K562 (cell line): ENCODE measurements at regions not wholly inside any gene's neighbourhood (a gene's known extent, or its start where the extent isn't known, plus 50 kb on each side); places are given as distances from the start of the nearest gene placed in this dataset.

Source experiments
- ATAC-seq: fragments of 200-7000 bp; cut with Tn5 transposase; 3 replicates; pipeline ENCODE4 v1.9.1; 2020; ENCODE audit warnings: moderate library complexity
- BruUV-seq: library from RNA; stranded (reverse); fragments of 400-500 nt; replicated peaks from 2 replicates; lab custom pipeline; 2021; lab: Mats Ljungman, UMichigan
- CTCF ChIA-PET: fragments of 300-600 bp; formaldehyde crosslinking; extraction: SDS; loops from one replicate; lab custom pipeline; 2021; ENCODE audit warnings: low intra/inter-chr PET ratio; lab: Yijun Ruan, JAX
- POLR2A ChIA-PET: fragments of 300-600, 350-650 bp; sonication (Branson Sonifier 250); formaldehyde crosslinking; extraction: SDS; loops from one replicate; lab custom pipeline; 2021; ENCODE audit warnings: antibody characterized with exemption, inconsistent platforms; lab: Yijun Ruan, JAX
- DNase-seq, 4 experiments: peaks; one replicate each; pipeline versions ENCODE4 v3.0.0 to v3.0.0-alpha.2; 2011 to 2018; ENCODE audit warnings: low spot score in 3 of 4, mixed read lengths in 3 of 4; ENCODE audit errors: extremely low read depth in 1 of 4
- FAIRE-seq: peaks from 2 replicates; lab custom pipeline; 2011; peaks lifted over from hg19 to GRCh38; lab: Jason Lieb, UNC
- H2AFZ ChIP-seq: 2 replicates; pipeline ENCODE4 v1.6.0; 2011; ENCODE audit warnings: low read depth, low read length, control low read depth, inconsistent platforms
- H3K27ac ChIP-seq: fragments of 200-600 bp; 3 replicates; pipeline ENCODE4 v1.8.0; 2011; ENCODE audit warnings: low read depth, mild to moderate bottlenecking, control low read depth, inconsistent platforms, low read length, moderate library complexity, mixed read lengths; ENCODE audit errors: extremely low read depth
- H3K27me3 ChIP-seq, 2 experiments: fragments of 300-600 bp in 1 of 2; 2 replicates in 1 of 2; 3 replicates in 1 of 2; pipeline versions ENCODE4 v1.6.0 to v1.8.0; 2011; ENCODE audit warnings: inconsistent platforms in 2 of 2, low read length in 2 of 2, mild to moderate bottlenecking in 1 of 2, mixed read lengths in 1 of 2, moderate library complexity in 1 of 2; ENCODE audit not compliant: control insufficient read depth in 2 of 2, insufficient read depth in 2 of 2
- H3K36me3 ChIP-seq: fragments of 300-600 bp; 3 replicates; pipeline ENCODE4 v1.8.0; 2011; ENCODE audit warnings: mild to moderate bottlenecking, low read length, inconsistent platforms; ENCODE audit not compliant: control insufficient read depth, insufficient read depth
- H3K4me1 ChIP-seq, 2 experiments: fragments of 200-600 bp in 1 of 2; replicated peaks in 1 of 2; 2 replicates in 1 of 2; 3 replicates in 1 of 2; pipeline versions ENCODE4 v1.5.1 to v1.8.0; 2011; ENCODE audit warnings: inconsistent platforms in 2 of 2, low read length in 2 of 2, mild to moderate bottlenecking in 1 of 2, mixed read lengths in 1 of 2, moderate library complexity in 1 of 2; ENCODE audit not compliant: control insufficient read depth in 2 of 2, insufficient read depth in 2 of 2
- H3K4me2 ChIP-seq: 2 replicates; pipeline ENCODE4 v1.6.1; 2011; ENCODE audit warnings: low read length, control low read depth, inconsistent platforms, mixed read lengths; ENCODE audit not compliant: insufficient read depth
- H3K4me3 ChIP-seq: fragments of 200-600 bp; sonication (generic), shearing (Covaris generic); 2 replicates; pipeline ENCODE4 v1.5.1; 2016; ENCODE audit warnings: control low read depth, inconsistent platforms
- H3K79me2 ChIP-seq: fragments of 200-600 bp; 3 replicates; pipeline ENCODE4 v1.8.0; 2011; ENCODE audit warnings: low read length, inconsistent platforms; ENCODE audit not compliant: control insufficient read depth, insufficient read depth
- H3K9ac ChIP-seq, 2 experiments: 2 replicates each; pipeline versions ENCODE4 v1.6.0 to v1.6.1; 2011; ENCODE audit warnings: low read depth in 2 of 2, low read length in 2 of 2, control low read depth in 1 of 2, inconsistent platforms in 1 of 2, mild to moderate bottlenecking in 1 of 2, mixed read lengths in 1 of 2; ENCODE audit not compliant: insufficient read depth in 1 of 2
- H3K9me1 ChIP-seq: one replicate; pipeline ENCODE4 v1.6.0; 2011; ENCODE audit warnings: inconsistent platforms, mild to moderate bottlenecking, low read length, moderate library complexity; ENCODE audit not compliant: control insufficient read depth, insufficient read depth
- H3K9me3 ChIP-seq: replicated peaks from 2 replicates; pipeline ENCODE4 v1.5.1; 2011; ENCODE audit warnings: low read depth, low read length, inconsistent platforms; ENCODE audit not compliant: control insufficient read depth, insufficient read depth
- H4K20me1 ChIP-seq: replicated peaks from 2 replicates; pipeline ENCODE4 v1.6.1; 2011; ENCODE audit warnings: low read length, inconsistent platforms, mixed read lengths; ENCODE audit not compliant: control insufficient read depth, insufficient read depth
- ARID1B ChIP-seq: fragments of 450-650 bp; IDR thresholded peaks from 2 replicates; pipeline ENCODE4 v1.6.1; 2016; ENCODE audit warnings: antibody characterized with exemption, mild to moderate bottlenecking, inconsistent platforms
- BCOR ChIP-seq: fragments of 450-650 bp; IDR thresholded peaks from 2 replicates; pipeline ENCODE4 v1.6.1; 2016
- DLX4 ChIP-seq: fragments of 250-450 bp; sonication (Bioruptor Pico); IDR thresholded peaks from 2 replicates; pipeline ENCODE4 v1.6.1; 2021; ENCODE audit warnings: mild to moderate bottlenecking
- E2F5 ChIP-seq: sonication (generic); formaldehyde crosslinking; IDR thresholded peaks from 2 replicates; pipeline ENCODE4 v1.8.0; 2022; ENCODE audit warnings: mild to moderate bottlenecking, missing genetic modification reagents
- ELF1 ChIP-seq: fragments of 200-800 bp; sonication (Bioruptor generic); IDR thresholded peaks from 2 replicates; pipeline ENCODE4 v1.6.1; 2016; ENCODE audit warnings: missing genetic modification characterization, missing compliant biosample characterization
- ELF4 ChIP-seq: fragments of 450-650 bp; formaldehyde crosslinking; IDR thresholded peaks from 2 replicates; pipeline ENCODE4 v1.4.0; 2022; ENCODE audit warnings: missing genetic modification characterization
- HSF4 ChIP-seq: fragments of 250-450 bp; sonication (Bioruptor Pico); IDR thresholded peaks from 2 replicates; pipeline ENCODE4 v2.1.2; 2022; ENCODE audit warnings: mild to moderate bottlenecking, moderate library complexity, borderline replicate concordance
- MNT ChIP-seq, 2 experiments: fragments of 450-650 bp; conservative IDR thresholded peaks; 2 replicates each; pipeline ENCODE4 v1.6.1; 2017; ENCODE audit warnings: mild to moderate bottlenecking in 2 of 2, moderate library complexity in 2 of 2
- NCOA4 ChIP-seq: fragments of 450-650 bp; IDR thresholded peaks from 2 replicates; pipeline ENCODE4 v1.6.1; 2018; ENCODE audit warnings: mild to moderate bottlenecking; ENCODE audit not compliant: partially characterized antibody
- RCOR1 ChIP-seq, 2 experiments: IDR thresholded peaks; 2 replicates each; pipeline ENCODE4 v1.6.1; 2012; ENCODE audit warnings: low read depth in 2 of 2, low read length in 2 of 2, borderline replicate concordance in 1 of 2, improper control_type of control experiment in 1 of 2
- SMARCA5 ChIP-seq: fragments of 450-650 bp; IDR thresholded peaks from 2 replicates; pipeline ENCODE4 v1.6.1; 2016
- ZNF699 ChIP-seq: fragments of 250-450 bp; sonication (Bioruptor Pico); IDR thresholded peaks from 2 replicates; pipeline ENCODE4 v1.8.0; 2021; ENCODE audit warnings: mild to moderate bottlenecking, moderate library complexity; ENCODE audit not compliant: insufficient replicate concordance
- ZNF717 ChIP-seq: fragments of 250-450 bp; sonication (Bioruptor Pico); IDR thresholded peaks from 2 replicates; pipeline ENCODE4 v1.5.0; 2021
- WGBS: fragments of 100-300 bp; shearing (Covaris generic); methylation state at CpG from one replicate; pipeline ENCODE4 v1.1.6; 2016; ENCODE audit warnings: low coverage, mixed read lengths; ENCODE audit not compliant: insufficient coverage; ENCODE audit errors: missing lambda C conversion rate; 5-methylcytosine and 5-hydroxymethylcytosine counted together
- in situ Hi-C: fragments of 300-500 bp; cut with MboI; formaldehyde crosslinking; loops from 4 replicates; pipeline ENCODE4 v1.15.0; 2018; ENCODE audit warnings: inconsistent platforms, mixed read lengths
- intact Hi-C: fragments of 100-400 bp; cut with micrococcal nuclease; formaldehyde crosslinking; loops from 2 replicates; pipeline ENCODE4 v1.14.2; 2022
- TF ChIP-seq, protein P1 (sequence below): fragments of 250-450 bp; sonication (Bioruptor Pico); IDR thresholded peaks from 2 replicates; pipeline ENCODE4 v1.4.0; 2020; ENCODE audit warnings: mild to moderate bottlenecking
- TF ChIP-seq, protein P2 (sequence below): sonication (generic); formaldehyde crosslinking; IDR thresholded peaks from 2 replicates; pipeline ENCODE4 v1.8.1; 2023; ENCODE audit warnings: mild to moderate bottlenecking, missing genetic modification reagents
- TF ChIP-seq, protein P3 (sequence below): fragments of 450-650 bp; IDR thresholded peaks from 2 replicates; pipeline ENCODE4 v1.6.1; 2016; ENCODE audit warnings: missing biosample characterization, missing genetic modification characterization

- no peaks in the 10 kb centered on the region for H3K9me3 ChIP-seq
- FAIRE-seq (no peak), DNase-seq (no peak), ATAC-seq (no peak)
- H3K9ac ChIP-seq, result no peak overlapping the region
- no peak overlapping the region for H3K27ac ChIP-seq
- H4K20me1 ChIP-seq, result no peaks in the 10 kb centered on the region
- no peaks in the 10 kb centered on the region for H3K36me3 ChIP-seq
- no peak overlapping the region for H3K4me3 ChIP-seq
- H3K79me2 ChIP-seq, result no peaks in the 10 kb centered on the region
- no peak for TF ChIP-seq HSF4
- no peak for TF ChIP-seq RCOR1 (IDR thresholded peaks at IDR 0.05; ENCODE audit: borderline replicate concordance in 1 of 2, low read depth in 2 of 2, low read length in 2 of 2)
- TF ChIP-seq ELF4 (CRISPR knock-in tag), result no peak
- TF ChIP-seq SMARCA5, result no peak
- no peak for TF ChIP-seq ELF1
- TF ChIP-seq, protein P1, sequence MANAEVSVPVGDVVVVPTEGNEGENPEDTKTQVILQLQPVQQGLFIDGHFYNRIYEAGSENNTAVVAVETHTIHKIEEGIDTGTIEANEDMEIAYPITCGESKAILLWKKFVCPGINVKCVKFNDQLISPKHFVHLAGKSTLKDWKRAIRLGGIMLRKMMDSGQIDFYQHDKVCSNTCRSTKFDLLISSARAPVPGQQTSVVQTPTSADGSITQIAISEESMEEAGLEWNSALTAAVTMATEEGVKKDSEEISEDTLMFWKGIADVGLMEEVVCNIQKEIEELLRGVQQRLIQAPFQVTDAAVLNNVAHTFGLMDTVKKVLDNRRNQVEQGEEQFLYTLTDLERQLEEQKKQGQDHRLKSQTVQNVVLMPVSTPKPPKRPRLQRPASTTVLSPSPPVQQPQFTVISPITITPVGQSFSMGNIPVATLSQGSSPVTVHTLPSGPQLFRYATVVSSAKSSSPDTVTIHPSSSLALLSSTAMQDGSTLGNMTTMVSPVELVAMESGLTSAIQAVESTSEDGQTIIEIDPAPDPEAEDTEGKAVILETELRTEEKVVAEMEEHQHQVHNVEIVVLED, result no peak
- TF ChIP-seq BCOR, result no peak
- TF ChIP-seq E2F5 (CRISPR knock-in tag), result no peak
- no peak for TF ChIP-seq ZNF717
- TF ChIP-seq, protein P2, sequence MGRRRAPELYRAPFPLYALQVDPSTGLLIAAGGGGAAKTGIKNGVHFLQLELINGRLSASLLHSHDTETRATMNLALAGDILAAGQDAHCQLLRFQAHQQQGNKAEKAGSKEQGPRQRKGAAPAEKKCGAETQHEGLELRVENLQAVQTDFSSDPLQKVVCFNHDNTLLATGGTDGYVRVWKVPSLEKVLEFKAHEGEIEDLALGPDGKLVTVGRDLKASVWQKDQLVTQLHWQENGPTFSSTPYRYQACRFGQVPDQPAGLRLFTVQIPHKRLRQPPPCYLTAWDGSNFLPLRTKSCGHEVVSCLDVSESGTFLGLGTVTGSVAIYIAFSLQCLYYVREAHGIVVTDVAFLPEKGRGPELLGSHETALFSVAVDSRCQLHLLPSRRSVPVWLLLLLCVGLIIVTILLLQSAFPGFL (CRISPR knock-in tag), result no peak
- TF ChIP-seq, protein P3, sequence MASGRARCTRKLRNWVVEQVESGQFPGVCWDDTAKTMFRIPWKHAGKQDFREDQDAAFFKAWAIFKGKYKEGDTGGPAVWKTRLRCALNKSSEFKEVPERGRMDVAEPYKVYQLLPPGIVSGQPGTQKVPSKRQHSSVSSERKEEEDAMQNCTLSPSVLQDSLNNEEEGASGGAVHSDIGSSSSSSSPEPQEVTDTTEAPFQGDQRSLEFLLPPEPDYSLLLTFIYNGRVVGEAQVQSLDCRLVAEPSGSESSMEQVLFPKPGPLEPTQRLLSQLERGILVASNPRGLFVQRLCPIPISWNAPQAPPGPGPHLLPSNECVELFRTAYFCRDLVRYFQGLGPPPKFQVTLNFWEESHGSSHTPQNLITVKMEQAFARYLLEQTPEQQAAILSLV (tag), result no peak
- TF ChIP-seq ZNF699, result no peak
- no peak for TF ChIP-seq MNT (conservative IDR thresholded peaks at IDR 0.05)
- TF ChIP-seq ARID1B, result no peak
- no peak for TF ChIP-seq DLX4 (CRISPR knock-in tag)
- no peak for TF ChIP-seq NCOA4
- no peaks in the 10 kb centered on the region for H3K9me1 ChIP-seq
- H2AFZ ChIP-seq, result no peak overlapping the region
- BruUV-seq, result no TSS peak
- under 1% methylated on average over 9 of the region's 10 CpGs for WGBS
- H3K4me2 ChIP-seq, result no peak overlapping the region
- ChIA-PET POLR2A (no interaction called here), CTCF (no interaction called here)
- no peaks in the 10 kb centered on the region for H3K27me3 ChIP-seq
- intact Hi-C loops, result no loop called here
- no peaks in the 10 kb centered on the region for H3K4me1 ChIP-seq
- in situ Hi-C loops, result no loop called here
Measured at GRCh38 chr10:126840576-126841135, 64.6 kb upstream of the DOCK1 start.
